Gastroesophageal sphincter (tissue), 3 donors: ENCODE measurements at regions not wholly inside any gene's neighbourhood (a gene's known extent, or its start where the extent isn't known, plus 50 kb on each side); places are given as distances from the start of the nearest gene placed in this dataset.

Experiments
- EP300 ChIP-seq: sonication (generic); formaldehyde crosslinking; IDR thresholded peaks from one replicate; pipeline ENCODE4 v1.6.1; 2017; ENCODE audit warnings: antibody characterized with exemption, mild to moderate bottlenecking
- POLR2A ChIP-seq, 2 donors: fragments of 450-650 bp; IDR thresholded peaks; one replicate each; pipeline ENCODE4 v1.6.1; 2017; ENCODE audit warnings: antibody characterized with exemption in 2 of 2, mild to moderate bottlenecking in 2 of 2, moderate library complexity in 1 of 2
- TF ChIP-seq, protein P1 (sequence below), 4 experiments: fragments of 200-600 bp in 2 of 4; fragments of 450-650 bp in 2 of 4; sonication (generic) in 1 of 4; IDR thresholded peaks; one replicate each; pipeline ENCODE4 v1.5.1; 2017 to 2019; ENCODE audit warnings: antibody characterized with exemption in 4 of 4, mild to moderate bottlenecking in 2 of 4, moderate library complexity in 2 of 4

GRCh38 chr22:33975841-33976240 lies 55.6 kb upstream of the LARGE1 start:
- TF ChIP-seq, protein P1, sequence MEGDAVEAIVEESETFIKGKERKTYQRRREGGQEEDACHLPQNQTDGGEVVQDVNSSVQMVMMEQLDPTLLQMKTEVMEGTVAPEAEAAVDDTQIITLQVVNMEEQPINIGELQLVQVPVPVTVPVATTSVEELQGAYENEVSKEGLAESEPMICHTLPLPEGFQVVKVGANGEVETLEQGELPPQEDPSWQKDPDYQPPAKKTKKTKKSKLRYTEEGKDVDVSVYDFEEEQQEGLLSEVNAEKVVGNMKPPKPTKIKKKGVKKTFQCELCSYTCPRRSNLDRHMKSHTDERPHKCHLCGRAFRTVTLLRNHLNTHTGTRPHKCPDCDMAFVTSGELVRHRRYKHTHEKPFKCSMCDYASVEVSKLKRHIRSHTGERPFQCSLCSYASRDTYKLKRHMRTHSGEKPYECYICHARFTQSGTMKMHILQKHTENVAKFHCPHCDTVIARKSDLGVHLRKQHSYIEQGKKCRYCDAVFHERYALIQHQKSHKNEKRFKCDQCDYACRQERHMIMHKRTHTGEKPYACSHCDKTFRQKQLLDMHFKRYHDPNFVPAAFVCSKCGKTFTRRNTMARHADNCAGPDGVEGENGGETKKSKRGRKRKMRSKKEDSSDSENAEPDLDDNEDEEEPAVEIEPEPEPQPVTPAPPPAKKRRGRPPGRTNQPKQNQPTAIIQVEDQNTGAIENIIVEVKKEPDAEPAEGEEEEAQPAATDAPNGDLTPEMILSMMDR (IDR thresholded peaks at IDR 0.05) = no peak
- TF ChIP-seq EP300 = no peak
- no peak for TF ChIP-seq POLR2A (IDR thresholded peaks at IDR 0.05)
